SW 1271 (cell line): ENCODE measurements at regions not wholly inside any gene's neighbourhood (a gene's known extent, or its start where the extent isn't known, plus 50 kb on each side); places are given as distances from the start of the nearest gene placed in this dataset.
"Not testable (repeated sequence)": the region's sequence is repeated elsewhere in the genome, so short reads cannot be mapped to it uniquely, and the experiment has no call there.

Source experiments
- DNase-seq, 2 experiments: peaks; one replicate each; lab custom pipeline; 2025; lab: John Stamatoyannopoulos, UW

GRCh38 chr3:34882764-34883163, 756.6 kb upstream of the ARPP21 start:
- peak in 1 of 2 experiments; percentile 39 for DNase-seq

GRCh38 chr3:34884007-34884406, 755.3 kb upstream of the ARPP21 start:
- DNase-seq = no peak

GRCh38 chr3:34886443-34886842, 752.9 kb upstream of the ARPP21 start:
- no peak for DNase-seq

- no peak for DNase-seq
Observed at GRCh38 chr3:34889641-34890040, 749.7 kb upstream of the ARPP21 start.

- no peak for DNase-seq
Observed at GRCh38 chr3:34890247-34890646, 749.1 kb upstream of the ARPP21 start.

- DNase-seq = no peak
Observed at GRCh38 chr3:34891941-34892340, 747.4 kb upstream of the ARPP21 start.

- no peak for DNase-seq
Observed at GRCh38 chr3:34895841-34896240, 743.5 kb upstream of the ARPP21 start.

- not testable (repeated sequence) for DNase-seq
Observed at GRCh38 chr3:34909679-34910078, 729.6 kb upstream of the ARPP21 start.

- no peak for DNase-seq
Observed at GRCh38 chr3:34919025-34919424, 720.3 kb upstream of the ARPP21 start.

GRCh38 chr3:34920806-34921205, 718.5 kb upstream of the ARPP21 start:
- no peak for DNase-seq

- DNase-seq = no peak
Observed at GRCh38 chr3:34924961-34925360, 714.4 kb upstream of the ARPP21 start.

- no peak for DNase-seq
Observed at GRCh38 chr3:34925851-34926250, 713.5 kb upstream of the ARPP21 start.

GRCh38 chr3:34929036-34929435, 710.3 kb upstream of the ARPP21 start:
- no peak for DNase-seq

- no peak for DNase-seq
Observed at GRCh38 chr3:34934660-34935059, 704.7 kb upstream of the ARPP21 start.

- DNase-seq = no peak
Observed at GRCh38 chr3:34938784-34939183, 700.5 kb upstream of the ARPP21 start.

- no peak for DNase-seq
Observed at GRCh38 chr3:34942256-34942655, 697.1 kb upstream of the ARPP21 start.

- peak in 1 of 2 experiments; percentile 45 for DNase-seq
Observed at GRCh38 chr3:34947834-34948233, 691.5 kb upstream of the ARPP21 start.

GRCh38 chr3:34948517-34948916, 690.8 kb upstream of the ARPP21 start:
- DNase-seq = no peak

- DNase-seq = no peak
Observed at GRCh38 chr3:34955680-34956079, 683.6 kb upstream of the ARPP21 start.

- DNase-seq = no peak
Observed at GRCh38 chr3:34956511-34956910, 682.8 kb upstream of the ARPP21 start.

GRCh38 chr3:34957677-34958076, 681.6 kb upstream of the ARPP21 start:
- peak in 1 of 2 experiments; percentile 8 for DNase-seq

- DNase-seq = peak in 1 of 2 experiments; percentile 7
Observed at GRCh38 chr3:34969513-34969912, 669.8 kb upstream of the ARPP21 start.

GRCh38 chr3:34972481-34972880, 666.8 kb upstream of the ARPP21 start:
- DNase-seq = no peak

- no peak for DNase-seq
Observed at GRCh38 chr3:34973586-34973985, 665.7 kb upstream of the ARPP21 start.

GRCh38 chr3:34983631-34984030, 655.7 kb upstream of the ARPP21 start:
- DNase-seq = no peak
